ENCODE measurements at regions not wholly inside any gene's neighbourhood (a gene's known extent, or its start where the extent isn't known, plus 50 kb on each side); places are given as distances from the start of the nearest gene placed in this dataset.

DNA sequence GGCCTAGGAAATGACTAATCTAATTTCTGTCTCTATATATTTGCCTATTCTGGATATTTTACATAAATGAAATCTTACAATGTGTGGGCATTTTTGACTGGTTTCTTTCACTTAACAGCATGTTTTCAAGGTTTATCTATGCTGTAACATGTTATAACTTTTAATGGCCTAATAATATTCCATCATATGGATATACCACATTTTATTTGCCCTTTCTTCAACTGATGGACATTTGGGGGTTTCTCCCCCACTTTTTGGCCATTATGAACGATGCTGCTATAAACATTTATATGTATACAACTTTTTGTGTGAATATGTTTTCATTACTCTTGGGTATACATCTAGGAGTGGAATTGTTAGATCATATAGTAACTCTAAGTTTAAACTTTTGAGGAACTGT is 357.3 kb upstream of the ADAMTS9 start (continued):
- TF ChIP-seq, protein P1, sequence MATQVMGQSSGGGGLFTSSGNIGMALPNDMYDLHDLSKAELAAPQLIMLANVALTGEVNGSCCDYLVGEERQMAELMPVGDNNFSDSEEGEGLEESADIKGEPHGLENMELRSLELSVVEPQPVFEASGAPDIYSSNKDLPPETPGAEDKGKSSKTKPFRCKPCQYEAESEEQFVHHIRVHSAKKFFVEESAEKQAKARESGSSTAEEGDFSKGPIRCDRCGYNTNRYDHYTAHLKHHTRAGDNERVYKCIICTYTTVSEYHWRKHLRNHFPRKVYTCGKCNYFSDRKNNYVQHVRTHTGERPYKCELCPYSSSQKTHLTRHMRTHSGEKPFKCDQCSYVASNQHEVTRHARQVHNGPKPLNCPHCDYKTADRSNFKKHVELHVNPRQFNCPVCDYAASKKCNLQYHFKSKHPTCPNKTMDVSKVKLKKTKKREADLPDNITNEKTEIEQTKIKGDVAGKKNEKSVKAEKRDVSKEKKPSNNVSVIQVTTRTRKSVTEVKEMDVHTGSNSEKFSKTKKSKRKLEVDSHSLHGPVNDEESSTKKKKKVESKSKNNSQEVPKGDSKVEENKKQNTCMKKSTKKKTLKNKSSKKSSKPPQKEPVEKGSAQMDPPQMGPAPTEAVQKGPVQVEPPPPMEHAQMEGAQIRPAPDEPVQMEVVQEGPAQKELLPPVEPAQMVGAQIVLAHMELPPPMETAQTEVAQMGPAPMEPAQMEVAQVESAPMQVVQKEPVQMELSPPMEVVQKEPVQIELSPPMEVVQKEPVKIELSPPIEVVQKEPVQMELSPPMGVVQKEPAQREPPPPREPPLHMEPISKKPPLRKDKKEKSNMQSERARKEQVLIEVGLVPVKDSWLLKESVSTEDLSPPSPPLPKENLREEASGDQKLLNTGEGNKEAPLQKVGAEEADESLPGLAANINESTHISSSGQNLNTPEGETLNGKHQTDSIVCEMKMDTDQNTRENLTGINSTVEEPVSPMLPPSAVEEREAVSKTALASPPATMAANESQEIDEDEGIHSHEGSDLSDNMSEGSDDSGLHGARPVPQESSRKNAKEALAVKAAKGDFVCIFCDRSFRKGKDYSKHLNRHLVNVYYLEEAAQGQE (IDR thresholded peaks at IDR 0.05; ENCODE audit: unreplicated experiment), result no peak

DNA sequence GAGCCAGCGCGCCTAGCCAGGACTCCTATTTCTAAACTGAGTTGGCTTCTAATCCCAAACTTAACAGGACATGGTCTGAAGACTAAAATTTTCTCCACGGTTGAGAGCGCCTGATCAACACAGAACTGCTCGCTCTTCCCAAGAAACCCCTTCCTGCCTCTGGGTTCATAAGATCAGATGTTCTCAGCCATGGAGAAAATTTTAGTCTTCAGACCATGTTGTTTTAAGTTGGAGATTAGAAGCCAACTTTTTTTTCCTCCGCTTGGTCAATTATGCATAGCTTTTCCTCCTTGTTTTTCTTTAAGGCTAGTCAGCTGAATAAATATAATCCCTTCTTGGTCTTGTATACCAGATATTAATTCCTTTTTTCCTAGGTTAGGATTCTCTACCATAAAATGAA is 356.6 kb upstream of the ADAMTS9 start:
- no peak for ATAC-seq
- Histone ChIP-seq H3K27me3 (ENCODE audit: insufficient read depth) (no peaks in the 10 kb centered on the region), H3K9me2 (ENCODE audit: insufficient read depth) (peaks cover 6% of the 10 kb centered on the region; the same call in 1 of the 2 replicates), H3K4me3 (no peak overlapping the region), H3K4me1 (ENCODE audit: insufficient read depth) (no peaks in the 10 kb centered on the region), H3K79me2 (replicated peaks; ENCODE audit: insufficient read depth) (no peaks in the 10 kb centered on the region), H4K20me1 (replicated peaks; ENCODE audit: insufficient read depth) (no peaks in the 10 kb centered on the region), H3K27ac (ENCODE audit: low read depth) (no peak overlapping the region), H3K36me3 (ENCODE audit: insufficient read depth) (no peaks in the 10 kb centered on the region), H2AFZ (no peak overlapping the region), H3K4me2 (no peak overlapping the region), H3F3A (replicated peaks; ENCODE audit: low read depth) (no peaks in the 10 kb centered on the region)
- Mint-ChIP-seq H3K27ac (no peak overlapping the region), H3K4me3 (no peak overlapping the region), H3K27me3 (ENCODE audit: insufficient read depth, low read depth, poor library complexity) (peaks cover 2% of the 10 kb centered on the region), H3K4me1 (no peaks in the 10 kb centered on the region), H3K36me3 (ENCODE audit: low read depth) (no peaks in the 10 kb centered on the region; the same call in 2 of the 3 replicates), H3K9me3 (no peaks in the 10 kb centered on the region)
- DNase-seq (ENCODE audit: low spot score), result no peak
- no peak for TF ChIP-seq POLR2AphosphoS5 (IDR thresholded peaks at IDR 0.05; ENCODE audit: low read depth)
- no peak for TF ChIP-seq JUNB (IDR thresholded peaks at IDR 0.05; ENCODE audit: unreplicated experiment)
- TF ChIP-seq, protein P2, sequence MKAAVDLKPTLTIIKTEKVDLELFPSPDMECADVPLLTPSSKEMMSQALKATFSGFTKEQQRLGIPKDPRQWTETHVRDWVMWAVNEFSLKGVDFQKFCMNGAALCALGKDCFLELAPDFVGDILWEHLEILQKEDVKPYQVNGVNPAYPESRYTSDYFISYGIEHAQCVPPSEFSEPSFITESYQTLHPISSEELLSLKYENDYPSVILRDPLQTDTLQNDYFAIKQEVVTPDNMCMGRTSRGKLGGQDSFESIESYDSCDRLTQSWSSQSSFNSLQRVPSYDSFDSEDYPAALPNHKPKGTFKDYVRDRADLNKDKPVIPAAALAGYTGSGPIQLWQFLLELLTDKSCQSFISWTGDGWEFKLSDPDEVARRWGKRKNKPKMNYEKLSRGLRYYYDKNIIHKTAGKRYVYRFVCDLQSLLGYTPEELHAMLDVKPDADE (IDR thresholded peaks at IDR 0.05), result no peak
- TF ChIP-seq NANOG (IDR thresholded peaks at IDR 0.05; ENCODE audit: borderline replicate concordance), result no peak
- TF ChIP-seq EZH2 (IDR thresholded peaks at IDR 0.05; ENCODE audit: low read depth, unreplicated experiment), result no peak
- TF ChIP-seq, protein P3, sequence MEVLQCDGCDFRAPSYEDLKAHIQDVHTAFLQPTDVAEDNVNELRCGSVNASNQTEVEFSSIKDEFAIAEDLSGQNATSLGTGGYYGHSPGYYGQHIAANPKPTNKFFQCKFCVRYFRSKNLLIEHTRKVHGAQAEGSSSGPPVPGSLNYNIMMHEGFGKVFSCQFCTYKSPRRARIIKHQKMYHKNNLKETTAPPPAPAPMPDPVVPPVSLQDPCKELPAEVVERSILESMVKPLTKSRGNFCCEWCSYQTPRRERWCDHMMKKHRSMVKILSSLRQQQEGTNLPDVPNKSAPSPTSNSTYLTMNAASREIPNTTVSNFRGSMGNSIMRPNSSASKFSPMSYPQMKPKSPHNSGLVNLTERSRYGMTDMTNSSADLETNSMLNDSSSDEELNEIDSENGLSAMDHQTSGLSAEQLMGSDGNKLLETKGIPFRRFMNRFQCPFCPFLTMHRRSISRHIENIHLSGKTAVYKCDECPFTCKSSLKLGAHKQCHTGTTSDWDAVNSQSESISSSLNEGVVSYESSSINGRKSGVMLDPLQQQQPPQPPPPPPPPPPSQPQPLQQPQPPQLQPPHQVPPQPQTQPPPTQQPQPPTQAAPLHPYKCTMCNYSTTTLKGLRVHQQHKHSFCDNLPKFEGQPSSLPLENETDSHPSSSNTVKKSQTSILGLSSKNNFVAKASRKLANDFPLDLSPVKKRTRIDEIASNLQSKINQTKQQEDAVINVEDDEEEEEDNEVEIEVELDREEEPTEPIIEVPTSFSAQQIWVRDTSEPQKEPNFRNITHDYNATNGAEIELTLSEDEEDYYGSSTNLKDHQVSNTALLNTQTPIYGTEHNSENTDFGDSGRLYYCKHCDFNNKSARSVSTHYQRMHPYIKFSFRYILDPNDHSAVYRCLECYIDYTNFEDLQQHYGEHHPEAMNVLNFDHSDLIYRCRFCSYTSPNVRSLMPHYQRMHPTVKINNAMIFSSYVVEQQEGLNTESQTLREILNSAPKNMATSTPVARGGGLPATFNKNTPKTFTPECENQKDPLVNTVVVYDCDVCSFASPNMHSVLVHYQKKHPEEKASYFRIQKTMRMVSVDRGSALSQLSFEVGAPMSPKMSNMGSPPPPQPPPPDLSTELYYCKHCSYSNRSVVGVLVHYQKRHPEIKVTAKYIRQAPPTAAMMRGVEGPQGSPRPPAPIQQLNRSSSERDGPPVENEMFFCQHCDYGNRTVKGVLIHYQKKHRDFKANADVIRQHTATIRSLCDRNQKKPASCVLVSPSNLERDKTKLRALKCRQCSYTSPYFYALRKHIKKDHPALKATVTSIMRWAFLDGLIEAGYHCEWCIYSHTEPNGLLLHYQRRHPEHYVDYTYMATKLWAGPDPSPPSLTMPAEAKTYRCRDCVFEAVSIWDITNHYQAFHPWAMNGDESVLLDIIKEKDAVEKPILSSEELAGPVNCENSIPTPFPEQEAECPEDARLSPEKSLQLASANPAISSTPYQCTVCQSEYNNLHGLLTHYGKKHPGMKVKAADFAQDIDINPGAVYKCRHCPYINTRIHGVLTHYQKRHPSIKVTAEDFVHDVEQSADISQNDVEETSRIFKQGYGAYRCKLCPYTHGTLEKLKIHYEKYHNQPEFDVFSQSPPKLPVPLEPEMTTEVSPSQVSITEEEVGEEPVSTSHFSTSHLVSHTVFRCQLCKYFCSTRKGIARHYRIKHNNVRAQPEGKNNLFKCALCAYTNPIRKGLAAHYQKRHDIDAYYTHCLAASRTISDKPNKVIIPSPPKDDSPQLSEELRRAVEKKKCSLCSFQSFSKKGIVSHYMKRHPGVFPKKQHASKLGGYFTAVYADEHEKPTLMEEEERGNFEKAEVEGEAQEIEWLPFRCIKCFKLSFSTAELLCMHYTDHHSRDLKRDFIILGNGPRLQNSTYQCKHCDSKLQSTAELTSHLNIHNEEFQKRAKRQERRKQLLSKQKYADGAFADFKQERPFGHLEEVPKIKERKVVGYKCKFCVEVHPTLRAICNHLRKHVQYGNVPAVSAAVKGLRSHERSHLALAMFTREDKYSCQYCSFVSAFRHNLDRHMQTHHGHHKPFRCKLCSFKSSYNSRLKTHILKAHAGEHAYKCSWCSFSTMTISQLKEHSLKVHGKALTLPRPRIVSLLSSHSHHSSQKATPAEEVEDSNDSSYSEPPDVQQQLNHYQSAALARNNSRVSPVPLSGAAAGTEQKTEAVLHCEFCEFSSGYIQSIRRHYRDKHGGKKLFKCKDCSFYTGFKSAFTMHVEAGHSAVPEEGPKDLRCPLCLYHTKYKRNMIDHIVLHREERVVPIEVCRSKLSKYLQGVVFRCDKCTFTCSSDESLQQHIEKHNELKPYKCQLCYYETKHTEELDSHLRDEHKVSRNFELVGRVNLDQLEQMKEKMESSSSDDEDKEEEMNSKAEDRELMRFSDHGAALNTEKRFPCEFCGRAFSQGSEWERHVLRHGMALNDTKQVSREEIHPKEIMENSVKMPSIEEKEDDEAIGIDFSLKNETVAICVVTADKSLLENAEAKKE (CRISPR knock-in tag; IDR thresholded peaks at IDR 0.05), result no peak
- no peak for TF ChIP-seq CREB1 (CRISPR knock-in tag; IDR thresholded peaks at IDR 0.05; ENCODE audit: low read depth)
- TF ChIP-seq, protein P4, sequence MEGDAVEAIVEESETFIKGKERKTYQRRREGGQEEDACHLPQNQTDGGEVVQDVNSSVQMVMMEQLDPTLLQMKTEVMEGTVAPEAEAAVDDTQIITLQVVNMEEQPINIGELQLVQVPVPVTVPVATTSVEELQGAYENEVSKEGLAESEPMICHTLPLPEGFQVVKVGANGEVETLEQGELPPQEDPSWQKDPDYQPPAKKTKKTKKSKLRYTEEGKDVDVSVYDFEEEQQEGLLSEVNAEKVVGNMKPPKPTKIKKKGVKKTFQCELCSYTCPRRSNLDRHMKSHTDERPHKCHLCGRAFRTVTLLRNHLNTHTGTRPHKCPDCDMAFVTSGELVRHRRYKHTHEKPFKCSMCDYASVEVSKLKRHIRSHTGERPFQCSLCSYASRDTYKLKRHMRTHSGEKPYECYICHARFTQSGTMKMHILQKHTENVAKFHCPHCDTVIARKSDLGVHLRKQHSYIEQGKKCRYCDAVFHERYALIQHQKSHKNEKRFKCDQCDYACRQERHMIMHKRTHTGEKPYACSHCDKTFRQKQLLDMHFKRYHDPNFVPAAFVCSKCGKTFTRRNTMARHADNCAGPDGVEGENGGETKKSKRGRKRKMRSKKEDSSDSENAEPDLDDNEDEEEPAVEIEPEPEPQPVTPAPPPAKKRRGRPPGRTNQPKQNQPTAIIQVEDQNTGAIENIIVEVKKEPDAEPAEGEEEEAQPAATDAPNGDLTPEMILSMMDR (conservative IDR thresholded peaks at IDR 0.05; ENCODE audit: low read depth in 2 of 2), result no peak
- no peak for TF ChIP-seq EZH2phosphoT487 (IDR thresholded peaks at IDR 0.05; ENCODE audit: unreplicated experiment)
- TF ChIP-seq STAT1 (IDR thresholded peaks at IDR 0.05; ENCODE audit: unreplicated experiment), result no peak
